Astrocyte (in vitro differentiated cells and primary cell): ENCODE measurements at regions not wholly inside any gene's neighbourhood (a gene's known extent, or its start where the extent isn't known, plus 50 kb on each side); places are given as distances from the start of the nearest gene placed in this dataset.

Source experiments
- DNase-seq: peaks from one replicate; pipeline ENCODE4 v3.0.0-alpha.2; 2010; ENCODE audit warnings: low read depth
- FAIRE-seq: peaks from 2 replicates; lab custom pipeline; 2011; peaks lifted over from hg19 to GRCh38; lab: Jason Lieb, UNC
- H2AFZ ChIP-seq: 2 replicates; pipeline ENCODE4 v1.6.0; 2012; ENCODE audit warnings: low read depth, low read length, inconsistent platforms
- H3K27ac ChIP-seq: 2 replicates; pipeline ENCODE4 v1.5.1; 2011; ENCODE audit warnings: low read depth, low read length, inconsistent platforms
- H3K27me3 ChIP-seq: 2 replicates; pipeline ENCODE4 v1.6.0; 2011; ENCODE audit warnings: low read length, inconsistent platforms; ENCODE audit not compliant: insufficient read depth
- H3K36me3 ChIP-seq: 2 replicates; pipeline ENCODE4 v1.5.1; 2011; ENCODE audit warnings: low read length, inconsistent platforms; ENCODE audit not compliant: insufficient read depth
- H3K4me1 ChIP-seq: 2 replicates; pipeline ENCODE4 v1.5.1; 2011; ENCODE audit warnings: low read length, inconsistent platforms; ENCODE audit not compliant: insufficient read depth
- H3K4me2 ChIP-seq: 2 replicates; pipeline ENCODE4 v1.6.0; 2012; ENCODE audit warnings: low read length, inconsistent platforms
- H3K4me3 ChIP-seq: 2 replicates; pipeline ENCODE4 v1.5.1; 2011; ENCODE audit warnings: low read depth, mild to moderate bottlenecking, low read length, inconsistent platforms; ENCODE audit not compliant: insufficient read depth
- H3K79me2 ChIP-seq: 2 replicates; pipeline ENCODE4 v1.6.0; 2012; ENCODE audit warnings: mild to moderate bottlenecking, low read length, inconsistent platforms; ENCODE audit not compliant: insufficient read depth
- H3K9ac ChIP-seq: 2 replicates; pipeline ENCODE4 v1.6.0; 2012; ENCODE audit warnings: mild to moderate bottlenecking, low read length, inconsistent platforms
- H3K9me3 ChIP-seq: 2 replicates; pipeline ENCODE4 v1.5.1; 2012; ENCODE audit warnings: low read depth, mild to moderate bottlenecking, low read length, inconsistent platforms; ENCODE audit not compliant: insufficient read depth
- H4K20me1 ChIP-seq: 2 replicates; pipeline ENCODE4 v1.6.0; 2012; ENCODE audit warnings: low read length, inconsistent platforms; ENCODE audit not compliant: insufficient read depth
- H3K27ac Mint-ChIP-seq: one replicate; pipeline ENCODE4 v1.8.0; 2021; ENCODE audit warnings: mild to moderate bottlenecking, mixed read lengths; ENCODE audit not compliant: unreplicated experiment
- H3K27me3 Mint-ChIP-seq: one replicate; pipeline ENCODE4 v1.8.0; 2021; ENCODE audit warnings: low read depth, mixed read lengths; ENCODE audit not compliant: unreplicated experiment
- H3K36me3 Mint-ChIP-seq: one replicate; pipeline ENCODE4 v1.8.0; 2021; ENCODE audit warnings: low read depth, mixed read lengths; ENCODE audit not compliant: unreplicated experiment
- H3K4me1 Mint-ChIP-seq: one replicate; pipeline ENCODE4 v1.8.0; 2021; ENCODE audit warnings: low read depth, mixed read lengths; ENCODE audit not compliant: unreplicated experiment
- H3K4me3 Mint-ChIP-seq: one replicate; pipeline ENCODE4 v1.8.0; 2021; ENCODE audit warnings: mild to moderate bottlenecking, moderate library complexity, mixed read lengths; ENCODE audit not compliant: unreplicated experiment
- H3K9me3 Mint-ChIP-seq: one replicate; pipeline ENCODE4 v1.8.0; 2021; ENCODE audit warnings: mild to moderate bottlenecking, mixed read lengths; ENCODE audit not compliant: unreplicated experiment
- EZH2 ChIP-seq: IDR thresholded peaks from 2 replicates; pipeline ENCODE4 v1.6.1; 2012; ENCODE audit warnings: mild to moderate bottlenecking, low read length, inconsistent platforms; ENCODE audit not compliant: insufficient read depth
- TF ChIP-seq, protein P1 (sequence below): IDR thresholded peaks from 2 replicates; pipeline ENCODE4 v1.5.1; 2011; ENCODE audit warnings: low read depth, mild to moderate bottlenecking, inconsistent platforms, low read length, moderate library complexity; ENCODE audit not compliant: insufficient read depth

GRCh38 chr4:135770505-135770904 lies 1568.9 kb upstream of the PABPC4L start:
- Mint-ChIP-seq H3K27me3 (no peaks in the 10 kb centered on the region), H3K4me1 (no peaks in the 10 kb centered on the region), H3K9me3 (peaks cover 3% of the 10 kb centered on the region), H3K4me3 (no peak overlapping the region), H3K27ac (no peak overlapping the region), H3K36me3 (no peaks in the 10 kb centered on the region)
- FAIRE-seq (no peak), DNase-seq (no peak)
- Histone ChIP-seq H3K9me3 (no peaks in the 10 kb centered on the region), H3K27ac (no peak overlapping the region), H3K9ac (no peak overlapping the region), H3K4me2 (no peak overlapping the region), H3K27me3 (no peaks in the 10 kb centered on the region), H3K4me3 (no peak overlapping the region), H2AFZ (no peak overlapping the region), H3K4me1 (no peaks in the 10 kb centered on the region), H3K36me3 (no peaks in the 10 kb centered on the region), H3K79me2 (no peaks in the 10 kb centered on the region), H4K20me1 (no peaks in the 10 kb centered on the region)
- no peak for TF ChIP-seq EZH2
- TF ChIP-seq, protein P1, sequence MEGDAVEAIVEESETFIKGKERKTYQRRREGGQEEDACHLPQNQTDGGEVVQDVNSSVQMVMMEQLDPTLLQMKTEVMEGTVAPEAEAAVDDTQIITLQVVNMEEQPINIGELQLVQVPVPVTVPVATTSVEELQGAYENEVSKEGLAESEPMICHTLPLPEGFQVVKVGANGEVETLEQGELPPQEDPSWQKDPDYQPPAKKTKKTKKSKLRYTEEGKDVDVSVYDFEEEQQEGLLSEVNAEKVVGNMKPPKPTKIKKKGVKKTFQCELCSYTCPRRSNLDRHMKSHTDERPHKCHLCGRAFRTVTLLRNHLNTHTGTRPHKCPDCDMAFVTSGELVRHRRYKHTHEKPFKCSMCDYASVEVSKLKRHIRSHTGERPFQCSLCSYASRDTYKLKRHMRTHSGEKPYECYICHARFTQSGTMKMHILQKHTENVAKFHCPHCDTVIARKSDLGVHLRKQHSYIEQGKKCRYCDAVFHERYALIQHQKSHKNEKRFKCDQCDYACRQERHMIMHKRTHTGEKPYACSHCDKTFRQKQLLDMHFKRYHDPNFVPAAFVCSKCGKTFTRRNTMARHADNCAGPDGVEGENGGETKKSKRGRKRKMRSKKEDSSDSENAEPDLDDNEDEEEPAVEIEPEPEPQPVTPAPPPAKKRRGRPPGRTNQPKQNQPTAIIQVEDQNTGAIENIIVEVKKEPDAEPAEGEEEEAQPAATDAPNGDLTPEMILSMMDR = no peak

DNA sequence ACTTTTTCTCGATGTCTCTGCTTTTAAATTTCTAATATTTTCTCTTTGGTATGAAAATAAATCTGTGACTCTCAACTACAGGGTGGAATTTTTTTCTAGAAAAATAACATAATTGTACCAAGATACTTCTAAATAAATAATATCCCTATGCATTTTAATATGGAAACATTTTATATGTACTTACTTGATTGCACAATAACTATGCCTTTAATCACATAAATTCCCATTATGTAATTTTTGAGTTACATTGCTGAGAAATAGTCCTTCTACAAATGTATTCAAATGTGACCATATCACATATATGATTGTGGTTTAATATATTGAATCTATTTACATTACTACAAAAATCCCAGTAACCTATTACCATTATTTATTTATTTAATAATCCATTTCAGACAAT lies 1543.3 kb upstream of the PABPC4L start:
- H3K27ac ChIP-seq = no peak overlapping the region

GRCh38 chr4:135741583-135741982 lies 1540.0 kb upstream of the PABPC4L start:
- no peaks in the 10 kb centered on the region for H3K36me3 Mint-ChIP-seq
- no peak overlapping the region for H3K4me3 ChIP-seq
- H3K27me3 ChIP-seq = no peaks in the 10 kb centered on the region
- no peaks in the 10 kb centered on the region for H3K9me3 Mint-ChIP-seq
- no peaks in the 10 kb centered on the region for H3K27me3 Mint-ChIP-seq
- H2AFZ ChIP-seq = no peak overlapping the region
- no peak overlapping the region for H3K27ac Mint-ChIP-seq
- TF ChIP-seq EZH2 = no peak
- TF ChIP-seq, protein P1 = no peak
- no peak overlapping the region for H3K4me3 Mint-ChIP-seq
- no peaks in the 10 kb centered on the region for H3K4me1 Mint-ChIP-seq
- FAIRE-seq (no peak), DNase-seq (no peak)
- H4K20me1 ChIP-seq = no peaks in the 10 kb centered on the region
- H3K4me2 ChIP-seq = no peak overlapping the region
- H3K27ac ChIP-seq = no peak overlapping the region
- H3K9me3 ChIP-seq = no peaks in the 10 kb centered on the region
- H3K9ac ChIP-seq = no peak overlapping the region
- no peaks in the 10 kb centered on the region for H3K4me1 ChIP-seq
- no peaks in the 10 kb centered on the region for H3K36me3 ChIP-seq
- no peaks in the 10 kb centered on the region for H3K79me2 ChIP-seq

More for the DNA sequence above, 1543.3 kb upstream of the PABPC4L start:
- H3K79me2 ChIP-seq = no peaks in the 10 kb centered on the region
- FAIRE-seq (no peak), DNase-seq (no peak)
- no peak overlapping the region for H3K9ac ChIP-seq
- no peaks in the 10 kb centered on the region for H3K27me3 ChIP-seq
- no peaks in the 10 kb centered on the region for H4K20me1 ChIP-seq
- Mint-ChIP-seq H3K36me3 (no peaks in the 10 kb centered on the region), H3K4me1 (no peaks in the 10 kb centered on the region), H3K27me3 (no peaks in the 10 kb centered on the region), H3K9me3 (peaks cover 3% of the 10 kb centered on the region), H3K27ac (no peak overlapping the region), H3K4me3 (no peak overlapping the region)
- no peak overlapping the region for H3K4me3 ChIP-seq
- no peaks in the 10 kb centered on the region for H3K9me3 ChIP-seq
- H3K36me3 ChIP-seq = no peaks in the 10 kb centered on the region
- H2AFZ ChIP-seq = no peak overlapping the region
- no peak overlapping the region for H3K4me2 ChIP-seq
- TF ChIP-seq EZH2 = no peak
- TF ChIP-seq, protein P1 = no peak
- H3K4me1 ChIP-seq = no peaks in the 10 kb centered on the region
